ENCODE measurements at regions not wholly inside any gene's neighbourhood (a gene's known extent, or its start where the extent isn't known, plus 50 kb on each side); places are given as distances from the start of the nearest gene placed in this dataset.

- TF ChIP-seq CTCF (IDR thresholded peaks at IDR 0.05; ENCODE audit: insufficient read depth, low read depth, low read length): no peak
- DNase-seq (ENCODE audit: low read depth): no peak
- H3K4me3 ChIP-seq (ENCODE audit: low read depth, low read length): no peak overlapping the region
These were observed 116.0 kb upstream of the PUDP start for GRCh38 chrX:7263961-7264360.

- no peak overlapping the region for H3K4me3 ChIP-seq (ENCODE audit: low read depth, low read length)
- no peak for TF ChIP-seq CTCF (IDR thresholded peaks at IDR 0.05; ENCODE audit: insufficient read depth, low read depth, low read length)
- no peak for DNase-seq (ENCODE audit: low read depth)
These were observed 115.4 kb upstream of the PUDP start for GRCh38 chrX:7263330-7263729.

- no peak overlapping the region for H3K4me3 ChIP-seq (ENCODE audit: low read depth, low read length)
- DNase-seq (ENCODE audit: low read depth): no peak
- TF ChIP-seq CTCF (IDR thresholded peaks at IDR 0.05; ENCODE audit: insufficient read depth, low read depth, low read length): no peak
These were observed 114.6 kb upstream of the PUDP start for GRCh38 chrX:7262551-7262950.

- TF ChIP-seq CTCF (IDR thresholded peaks at IDR 0.05; ENCODE audit: insufficient read depth, low read depth, low read length): no peak
- DNase-seq (ENCODE audit: low read depth): no peak
- no peak overlapping the region for H3K4me3 ChIP-seq (ENCODE audit: low read depth, low read length)
These were observed 113.8 kb upstream of the PUDP start for GRCh38 chrX:7261672-7262332.

- no peak for TF ChIP-seq CTCF (IDR thresholded peaks at IDR 0.05; ENCODE audit: insufficient read depth, low read depth, low read length)
- no peak overlapping the region for H3K4me3 ChIP-seq (ENCODE audit: low read depth, low read length)
- no peak for DNase-seq (ENCODE audit: low read depth)
These were observed 106.2 kb upstream of the PUDP start for GRCh38 chrX:7254144-7254543.

- DNase-seq (ENCODE audit: low read depth): no peak
- H3K4me3 ChIP-seq (ENCODE audit: low read depth, low read length): no peak overlapping the region
- TF ChIP-seq CTCF (IDR thresholded peaks at IDR 0.05; ENCODE audit: insufficient read depth, low read depth, low read length): no peak
These were observed 105.6 kb upstream of the PUDP start for GRCh38 chrX:7253565-7253964.

GRCh38 chrX:7252013-7252610, 104.2 kb upstream of the PUDP start:
- no peak for DNase-seq (ENCODE audit: low read depth)
- TF ChIP-seq CTCF (IDR thresholded peaks at IDR 0.05; ENCODE audit: insufficient read depth, low read depth, low read length): no peak
- H3K4me3 ChIP-seq (ENCODE audit: low read depth, low read length): no peak overlapping the region

All from fibroblast of villous mesenchyme (primary cell).